ENCODE measurements at regions not wholly inside any gene's neighbourhood (a gene's known extent, or its start where the extent isn't known, plus 50 kb on each side); places are given as distances from the start of the nearest gene placed in this dataset.

DNA sequence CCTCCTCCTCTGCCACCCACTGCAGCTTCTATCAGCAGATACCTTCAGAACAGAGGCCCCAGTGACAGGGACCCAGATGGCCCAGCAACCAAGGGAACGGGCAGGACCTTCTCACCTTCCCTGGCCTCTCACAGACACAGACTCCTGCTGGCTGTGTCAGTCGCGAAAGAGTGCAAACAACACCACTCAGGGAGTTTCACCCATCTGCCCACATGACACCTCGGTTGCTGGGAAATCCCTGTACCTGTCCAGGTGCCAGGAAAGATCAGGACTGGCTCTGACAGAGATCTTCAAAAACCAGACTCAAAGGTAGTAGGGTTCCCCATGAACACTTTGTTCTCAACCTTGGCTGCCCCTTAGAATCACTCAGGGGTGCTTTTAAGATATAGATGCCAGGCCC lies 83.5 kb upstream of the HIVEP3 start:
- TF ChIP-seq EZH2 (IDR thresholded peaks at IDR 0.05) (no peak), POLR2AphosphoS5 (IDR thresholded peaks at IDR 0.05; ENCODE audit: borderline replicate concordance, low read depth, low read length) (no peak)

Measured in SK-N-MC (cell line).